ENCODE measurements at regions not wholly inside any gene's neighbourhood (a gene's known extent, or its start where the extent isn't known, plus 50 kb on each side); places are given as distances from the start of the nearest gene placed in this dataset.

DNA sequence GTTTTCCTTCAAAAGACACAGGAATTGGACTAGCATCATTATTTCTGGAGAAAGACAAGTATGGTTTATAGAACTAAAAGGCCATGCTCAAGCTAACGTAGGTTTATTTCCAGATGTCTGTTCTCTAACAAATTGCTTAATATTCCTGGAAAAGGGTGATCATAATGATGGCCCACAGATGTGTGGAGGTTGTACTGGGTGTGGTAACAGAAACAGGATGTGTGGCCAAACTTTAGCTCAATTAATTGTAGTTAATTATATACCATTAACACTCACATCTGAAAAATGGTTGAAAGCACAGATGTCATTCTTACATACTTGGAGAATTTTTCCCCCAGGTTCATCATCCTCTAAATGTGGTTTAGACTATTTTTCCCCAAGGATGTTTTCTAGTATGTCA is 292.7 kb upstream of the RASA1 start:
- H3K4me1 ChIP-seq, result no peaks in the 10 kb centered on the region
- H3K27ac ChIP-seq, result no peak overlapping the region
- H3K9me3 ChIP-seq, result no peaks in the 10 kb centered on the region
- no peak overlapping the region for H3K4me3 ChIP-seq
- no peak for DNase-seq (ENCODE audit: low spot score in 2 of 2)
- H3K27me3 ChIP-seq, result no peaks in the 10 kb centered on the region
- H3K36me3 ChIP-seq, result no peaks in the 10 kb centered on the region
- no peak for TF ChIP-seq POLR2AphosphoS5 (IDR thresholded peaks at IDR 0.05)
- TF ChIP-seq, protein P1, sequence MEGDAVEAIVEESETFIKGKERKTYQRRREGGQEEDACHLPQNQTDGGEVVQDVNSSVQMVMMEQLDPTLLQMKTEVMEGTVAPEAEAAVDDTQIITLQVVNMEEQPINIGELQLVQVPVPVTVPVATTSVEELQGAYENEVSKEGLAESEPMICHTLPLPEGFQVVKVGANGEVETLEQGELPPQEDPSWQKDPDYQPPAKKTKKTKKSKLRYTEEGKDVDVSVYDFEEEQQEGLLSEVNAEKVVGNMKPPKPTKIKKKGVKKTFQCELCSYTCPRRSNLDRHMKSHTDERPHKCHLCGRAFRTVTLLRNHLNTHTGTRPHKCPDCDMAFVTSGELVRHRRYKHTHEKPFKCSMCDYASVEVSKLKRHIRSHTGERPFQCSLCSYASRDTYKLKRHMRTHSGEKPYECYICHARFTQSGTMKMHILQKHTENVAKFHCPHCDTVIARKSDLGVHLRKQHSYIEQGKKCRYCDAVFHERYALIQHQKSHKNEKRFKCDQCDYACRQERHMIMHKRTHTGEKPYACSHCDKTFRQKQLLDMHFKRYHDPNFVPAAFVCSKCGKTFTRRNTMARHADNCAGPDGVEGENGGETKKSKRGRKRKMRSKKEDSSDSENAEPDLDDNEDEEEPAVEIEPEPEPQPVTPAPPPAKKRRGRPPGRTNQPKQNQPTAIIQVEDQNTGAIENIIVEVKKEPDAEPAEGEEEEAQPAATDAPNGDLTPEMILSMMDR (IDR thresholded peaks at IDR 0.05), result no peak
- TF ChIP-seq POLR2A (IDR thresholded peaks at IDR 0.05), result no peak
- intact Hi-C loops (cut with DNase I; ENCODE audit: low total_unique reads), result loop anchor here (5.0 kb wide), 1 partner anchor 923 kb away; no protein-coding TSS in a partner anchor

DNA sequence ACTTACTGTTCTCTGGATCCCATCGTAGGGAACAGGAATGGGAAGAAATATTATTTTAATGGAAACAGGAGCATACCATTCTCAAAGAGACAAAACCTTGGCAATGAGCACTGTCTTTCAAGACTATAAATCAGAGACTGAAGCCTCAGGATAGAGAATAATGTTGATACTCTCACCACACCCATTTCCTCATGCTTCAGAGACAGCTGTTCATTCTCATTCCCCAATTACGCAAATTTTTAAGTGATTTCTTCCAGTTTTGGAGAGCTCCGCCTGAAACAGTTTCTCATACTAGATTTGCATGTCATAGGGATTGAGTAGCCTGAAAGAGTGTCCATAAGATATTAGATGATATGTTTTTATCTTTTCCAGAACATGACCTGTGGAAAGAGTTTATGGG is 290.5 kb upstream of the RASA1 start:
- H3K27me3 ChIP-seq, result no peaks in the 10 kb centered on the region
- intact Hi-C loops (cut with DNase I; ENCODE audit: low total_unique reads), result loop anchor here (5.0 kb wide), 1 partner anchor 925 kb away; no protein-coding TSS in a partner anchor
- no peak overlapping the region for H3K4me3 ChIP-seq
- no peaks in the 10 kb centered on the region for H3K4me1 ChIP-seq
- H3K9me3 ChIP-seq, result no peaks in the 10 kb centered on the region
- no peak for DNase-seq (ENCODE audit: low spot score in 2 of 2)
- TF ChIP-seq, protein P1 (IDR thresholded peaks at IDR 0.05), result no peak
- H3K27ac ChIP-seq, result no peak overlapping the region
- H3K36me3 ChIP-seq, result no peaks in the 10 kb centered on the region

DNA sequence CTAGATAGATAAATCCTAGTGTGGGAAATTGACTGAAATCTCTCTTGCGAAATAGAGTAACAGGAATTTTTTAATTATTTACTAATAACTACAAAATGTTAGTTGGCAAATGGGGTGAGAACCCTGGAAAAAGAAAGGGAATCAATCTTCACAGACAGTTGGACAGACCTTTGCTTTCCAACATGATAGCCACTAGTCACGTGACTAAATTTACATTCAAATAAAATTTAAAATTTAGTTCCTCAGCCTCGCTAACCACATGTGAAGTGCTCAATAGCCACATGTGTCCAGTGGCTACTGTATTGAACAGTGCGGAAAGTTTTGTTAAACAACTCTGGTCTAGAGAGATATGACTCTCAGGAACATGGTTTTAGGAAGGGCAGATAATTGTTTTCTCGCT is 289.9 kb upstream of the RASA1 start:
- Histone ChIP-seq H3K4me3 (no peak overlapping the region), H3K4me1 (no peaks in the 10 kb centered on the region), H3K27me3 (no peaks in the 10 kb centered on the region), H3K27ac (no peak overlapping the region), H3K36me3 (no peaks in the 10 kb centered on the region), H3K9me3 (no peaks in the 10 kb centered on the region)
- TF ChIP-seq, protein P1 (IDR thresholded peaks at IDR 0.05), result no peak
- TF ChIP-seq POLR2A (IDR thresholded peaks at IDR 0.05) (no peak), POLR2AphosphoS5 (IDR thresholded peaks at IDR 0.05) (no peak)
- intact Hi-C loops (cut with DNase I; ENCODE audit: low total_unique reads), result loop anchor here (5.0 kb wide), 1 partner anchor 926 kb away; no protein-coding TSS in a partner anchor
- no peak for DNase-seq (ENCODE audit: low spot score in 2 of 2)

DNA sequence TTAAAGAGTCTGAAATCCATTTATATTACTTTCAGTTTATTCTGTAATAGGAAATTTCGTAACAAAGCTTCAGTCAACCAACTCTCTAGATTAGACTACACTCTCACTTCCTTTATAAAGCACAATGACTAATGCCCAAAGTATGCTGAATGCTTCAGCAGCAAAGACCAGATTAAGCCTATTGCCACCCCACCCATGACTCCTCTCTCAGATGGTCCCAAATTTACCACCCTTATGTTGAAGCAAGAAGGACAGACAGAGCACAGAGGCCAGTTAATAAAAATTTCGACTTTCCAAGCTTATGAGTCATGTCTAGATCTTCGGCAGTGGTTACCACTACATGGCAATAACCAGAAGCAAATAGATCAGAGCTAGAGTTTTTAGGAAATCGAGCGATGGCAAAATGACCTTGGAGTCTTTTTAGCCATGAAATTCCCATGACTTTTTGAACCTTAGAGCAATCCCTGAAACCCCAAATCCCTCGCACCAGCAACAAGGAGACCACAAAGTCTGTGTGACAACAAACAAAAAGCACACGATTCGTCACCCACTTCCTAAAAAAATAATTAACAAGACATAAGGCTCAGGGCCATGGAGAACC is 287.8 kb upstream of the RASA1 start:
- TF ChIP-seq POLR2AphosphoS5 (IDR thresholded peaks at IDR 0.05) (no peak), POLR2A (IDR thresholded peaks at IDR 0.05) (no peak)
- TF ChIP-seq, protein P1 (IDR thresholded peaks at IDR 0.05), result no peak

DNA sequence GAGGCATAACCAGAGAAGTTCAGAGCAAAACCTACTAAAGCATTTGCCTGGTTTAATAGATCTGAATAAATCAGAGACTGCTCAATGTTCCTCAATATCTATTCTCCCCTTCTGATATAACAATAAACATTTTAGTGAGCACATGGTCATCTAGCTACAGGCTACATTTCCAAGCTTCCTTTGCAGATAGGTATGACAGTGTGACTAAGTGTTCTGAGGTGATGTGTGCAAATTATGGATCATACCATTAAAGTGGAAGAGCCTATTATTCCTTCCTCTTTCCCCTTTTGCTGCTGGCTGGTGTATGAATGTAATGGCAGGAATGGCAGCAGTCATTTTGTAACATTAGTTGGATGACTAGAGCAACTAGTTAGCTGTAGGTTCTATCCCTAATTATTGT is 285.8 kb upstream of the RASA1 start:
- Histone ChIP-seq H3K9me3 (no peaks in the 10 kb centered on the region), H3K27ac (no peak overlapping the region), H3K27me3 (no peaks in the 10 kb centered on the region), H3K4me1 (no peaks in the 10 kb centered on the region), H3K4me3 (no peak overlapping the region), H3K36me3 (no peaks in the 10 kb centered on the region)
- no peak for DNase-seq (ENCODE audit: low spot score in 2 of 2)
- intact Hi-C loops (cut with DNase I; ENCODE audit: low total_unique reads), result no loop called here
- TF ChIP-seq, protein P1 (IDR thresholded peaks at IDR 0.05), result no peak
- TF ChIP-seq POLR2A (IDR thresholded peaks at IDR 0.05), result no peak
- no peak for TF ChIP-seq POLR2AphosphoS5 (IDR thresholded peaks at IDR 0.05)

More for the DNA sequence above, 287.8 kb upstream of the RASA1 start:
- DNase-seq (ENCODE audit: low spot score in 2 of 2), result no peak
- Histone ChIP-seq H3K4me1 (no peaks in the 10 kb centered on the region), H3K4me3 (no peak overlapping the region), H3K27me3 (no peaks in the 10 kb centered on the region), H3K36me3 (no peaks in the 10 kb centered on the region), H3K9me3 (no peaks in the 10 kb centered on the region), H3K27ac (no peak overlapping the region)
- intact Hi-C loops (cut with DNase I; ENCODE audit: low total_unique reads), result loop anchor here (5.0 kb wide), 1 partner anchor 928 kb away; no protein-coding TSS in a partner anchor

Measured in breast epithelium (tissue), 4 donors.